A172 (cell line): ENCODE measurements at regions not wholly inside any gene's neighbourhood (a gene's known extent, or its start where the extent isn't known, plus 50 kb on each side); places are given as distances from the start of the nearest gene placed in this dataset.
"Not testable (repeated sequence)": the region's sequence is repeated elsewhere in the genome, so short reads cannot be mapped to it uniquely, and the experiment has no call there.

Experiments
- DNase-seq: peaks from one replicate; pipeline ENCODE4 v3.0.0-alpha.2; 2015; ENCODE audit warnings: low spot score

GRCh38 chr10:57692255-57692980, 575.3 kb downstream of the IPMK start:
- peak; percentile 84 for DNase-seq

GRCh38 chr10:57689596-57690297, 577.9 kb downstream of the IPMK start:
- DNase-seq = no peak

GRCh38 chr10:57679916-57680315, 587.8 kb downstream of the IPMK start:
- DNase-seq = no peak

- DNase-seq = no peak
These were observed 592.6 kb downstream of the IPMK start for GRCh38 chr10:57675125-57675524.

- DNase-seq = no peak
These were observed 594.2 kb downstream of the IPMK start for GRCh38 chr10:57673446-57673960.

- DNase-seq = peak; percentile 2
These were observed 602.9 kb downstream of the IPMK start for GRCh38 chr10:57664815-57665214.

- DNase-seq = no peak
These were observed 604.3 kb downstream of the IPMK start for GRCh38 chr10:57663401-57663800.

GRCh38 chr10:57661206-57661605, 606.5 kb downstream of the IPMK start:
- DNase-seq = no peak

GRCh38 chr10:57657164-57657765, 610.4 kb downstream of the IPMK start:
- DNase-seq = peak; percentile 42

GRCh38 chr10:57654856-57655255, 612.8 kb downstream of the IPMK start:
- no peak for DNase-seq

- DNase-seq = not testable (repeated sequence)
These were observed 622.6 kb downstream of the IPMK start for GRCh38 chr10:57645108-57645507.

- no peak for DNase-seq
These were observed 629.3 kb downstream of the IPMK start for GRCh38 chr10:57638411-57638810.

- DNase-seq = no peak
These were observed 639.0 kb downstream of the IPMK start for GRCh38 chr10:57628592-57629284.

- no peak for DNase-seq
These were observed 640.0 kb downstream of the IPMK start for GRCh38 chr10:57627642-57628178.

- DNase-seq = no peak
These were observed 642.7 kb downstream of the IPMK start for GRCh38 chr10:57624856-57625592.

GRCh38 chr10:57624066-57624465, 643.6 kb downstream of the IPMK start:
- DNase-seq = no peak

- no peak for DNase-seq
These were observed 646.2 kb downstream of the IPMK start for GRCh38 chr10:57621466-57621865.

- DNase-seq = no peak
These were observed 661.7 kb downstream of the IPMK start for GRCh38 chr10:57605948-57606485.

- no peak for DNase-seq
These were observed 668.3 kb downstream of the IPMK start for GRCh38 chr10:57599440-57599839.

- DNase-seq = no peak
These were observed 673.6 kb downstream of the IPMK start for GRCh38 chr10:57593983-57594573.
